Upper lobe of left lung (tissue), 6 donors: ENCODE measurements at regions not wholly inside any gene's neighbourhood (a gene's known extent, or its start where the extent isn't known, plus 50 kb on each side); places are given as distances from the start of the nearest gene placed in this dataset.

Experiments
- ATAC-seq, 2 donors: fragments of 200-7000 bp; cut with Tn5 transposase; one replicate each; pipeline ENCODE4 v1.9.1; 2022; ENCODE audit warnings: mild to moderate bottlenecking in 2 of 2, moderate library complexity in 2 of 2; ENCODE audit not compliant: low FRiP score in 2 of 2
- DNase-seq, 2 donors: peaks; one replicate each; pipeline ENCODE4 v3.0.0-alpha.2; 2019 to 2020
- H3K27ac ChIP-seq, 4 donors: fragments of 200-600 bp; sonication (generic); one replicate each; pipeline ENCODE4 v1.5.1; 2016 to 2019
- H3K27me3 ChIP-seq, 4 donors: fragments of 200-600 bp; sonication (generic); one replicate each; pipeline ENCODE4 v1.5.1; 2017 to 2019
- H3K36me3 ChIP-seq, 4 donors: fragments of 200-600 bp; sonication (generic); one replicate each; pipeline ENCODE4 v1.5.1; 2016 to 2019
- H3K4me1 ChIP-seq, 4 donors: fragments of 200-600 bp; sonication (generic); one replicate each; pipeline ENCODE4 v1.5.1; 2018 to 2019
- H3K4me3 ChIP-seq, 4 donors: fragments of 200-600 bp; sonication (generic); one replicate each; pipeline ENCODE4 v1.5.1; 2017 to 2019; ENCODE audit warnings: mild to moderate bottlenecking in 2 of 4, moderate library complexity in 1 of 4
- H3K9me3 ChIP-seq, 4 donors: fragments of 200-600 bp; sonication (generic); one replicate each; pipeline ENCODE4 v1.5.1; 2018 to 2019
- CTCF ChIP-seq, 6 experiments: fragments of 450-650 bp in 4 of 6; fragments of 200-600 bp in 2 of 6; sonication (generic) in 2 of 6; IDR thresholded peaks; one replicate each; pipeline ENCODE4 v1.5.1; 2016 to 2019; ENCODE audit warnings: antibody characterized with exemption in 6 of 6
- EP300 ChIP-seq, 4 donors: sonication (generic); formaldehyde crosslinking; IDR thresholded peaks; one replicate each; pipeline ENCODE4 v1.5.1; 2017; ENCODE audit warnings: antibody characterized with exemption in 4 of 4, control low read depth in 2 of 4
- POLR2A ChIP-seq, 4 donors: fragments of 450-650 bp; IDR thresholded peaks; one replicate each; pipeline ENCODE4 v1.5.1; 2016 to 2017; ENCODE audit warnings: antibody characterized with exemption in 4 of 4, mild to moderate bottlenecking in 2 of 4
- POLR2AphosphoS5 ChIP-seq, 2 donors: sonication (generic); formaldehyde crosslinking; IDR thresholded peaks; one replicate each; pipeline ENCODE4 v1.5.1; 2017; ENCODE audit warnings: antibody characterized with exemption in 2 of 2
- WGBS, 2 donors: methylation state at CpG; one replicate each; pipeline ENCODE4 v1.1.5; 2017 to 2018; 5-methylcytosine and 5-hydroxymethylcytosine counted together
- donor health status: DM: no; HTN: no; CAD: no; lungs with moderate emphysema.
- donor health status: DM: no; HTN: yes; CAD: no; lungs with severe emphysema.

GRCh38 chr4:170339522-170339921 is 249.8 kb upstream of the AADAT start:
- H3K4me3 ChIP-seq = no peak overlapping the region
- 82 to 91% methylated on average over 2 of the region's 2 CpGs for WGBS, 2 donors
- no peaks in the 10 kb centered on the region for H3K36me3 ChIP-seq
- H3K27ac ChIP-seq = no peak overlapping the region
- H3K27me3 ChIP-seq = no peaks in the 10 kb centered on the region
- DNase-seq (no peak), ATAC-seq (no peak)
- no peaks in the 10 kb centered on the region for H3K4me1 ChIP-seq
- H3K9me3 ChIP-seq = peaks cover 0 to 4% (median 0%) of the 10 kb centered on the region in 4 donors
- TF ChIP-seq POLR2AphosphoS5 (IDR thresholded peaks at IDR 0.05) = no peak
- no peak for TF ChIP-seq EP300 (IDR thresholded peaks at IDR 0.05)
- no peak for TF ChIP-seq CTCF (IDR thresholded peaks at IDR 0.05)
- no peak for TF ChIP-seq POLR2A (IDR thresholded peaks at IDR 0.05)

- H3K4me3 ChIP-seq = no peak overlapping the region
- no peak for TF ChIP-seq EP300 (IDR thresholded peaks at IDR 0.05)
- no peak for TF ChIP-seq CTCF (IDR thresholded peaks at IDR 0.05)
- TF ChIP-seq POLR2A (IDR thresholded peaks at IDR 0.05) = no peak
- TF ChIP-seq POLR2AphosphoS5 (IDR thresholded peaks at IDR 0.05) = no peak
- no peak for ATAC-seq
- H3K9me3 ChIP-seq = peaks cover 0 to 4% (median 0%) of the 10 kb centered on the region in 4 donors
- no peaks in the 10 kb centered on the region for H3K36me3 ChIP-seq
- H3K27me3 ChIP-seq = no peaks in the 10 kb centered on the region
- WGBS, 2 donors = 61 to 67% methylated on average over 3 of the region's 3 CpGs
- H3K4me1 ChIP-seq = no peaks in the 10 kb centered on the region
- no peak overlapping the region for H3K27ac ChIP-seq
- no peak for DNase-seq
Observed at GRCh38 chr4:170336238-170336775, 246.6 kb upstream of the AADAT start.

GRCh38 chr4:170325599-170325998 is 235.8 kb upstream of the AADAT start:
- WGBS, 2 donors = 56 to 57% methylated on average over 3 of the region's 3 CpGs
- Histone ChIP-seq H3K4me3 (no peak overlapping the region), H3K27me3 (no peaks in the 10 kb centered on the region), H3K4me1 (no peaks in the 10 kb centered on the region), H3K36me3 (no peaks in the 10 kb centered on the region), H3K27ac (no peak overlapping the region), H3K9me3 (no peaks in the 10 kb centered on the region)
- no peak for TF ChIP-seq POLR2A (IDR thresholded peaks at IDR 0.05)
- TF ChIP-seq EP300 (IDR thresholded peaks at IDR 0.05) = no peak
- ATAC-seq (no peak), DNase-seq (no peak)

- TF ChIP-seq CTCF (IDR thresholded peaks at IDR 0.05) (no peak), POLR2A (IDR thresholded peaks at IDR 0.05) (no peak), POLR2AphosphoS5 (IDR thresholded peaks at IDR 0.05) (no peak), EP300 (IDR thresholded peaks at IDR 0.05) (no peak)
- H3K27me3 ChIP-seq = no peaks in the 10 kb centered on the region
- H3K4me3 ChIP-seq = no peak overlapping the region
- no peaks in the 10 kb centered on the region for H3K36me3 ChIP-seq
- H3K9me3 ChIP-seq = no peaks in the 10 kb centered on the region
- no peaks in the 10 kb centered on the region for H3K4me1 ChIP-seq
- no peak overlapping the region for H3K27ac ChIP-seq
- ATAC-seq (no peak), DNase-seq (no peak)
- WGBS, 2 donors = 57 to 83% methylated on average over 2 of the region's 2 CpGs
Observed at GRCh38 chr4:170323623-170324022, 233.9 kb upstream of the AADAT start.

- H3K9me3 ChIP-seq = no peaks in the 10 kb centered on the region
- no peaks in the 10 kb centered on the region for H3K27me3 ChIP-seq
- no peak overlapping the region for H3K4me3 ChIP-seq
- no peaks in the 10 kb centered on the region for H3K4me1 ChIP-seq
- WGBS, 2 donors = 58 to 81% methylated on average over 1 of the region's 1 CpG
- no peak for ATAC-seq
- H3K36me3 ChIP-seq = no peaks in the 10 kb centered on the region
- no peak overlapping the region for H3K27ac ChIP-seq
- DNase-seq = no peak
- TF ChIP-seq EP300 (IDR thresholded peaks at IDR 0.05) = no peak
- no peak for TF ChIP-seq CTCF (IDR thresholded peaks at IDR 0.05)
- TF ChIP-seq POLR2A (IDR thresholded peaks at IDR 0.05) = no peak
- no peak for TF ChIP-seq POLR2AphosphoS5 (IDR thresholded peaks at IDR 0.05)
Observed at GRCh38 chr4:170307182-170307581, 217.4 kb upstream of the AADAT start.
